MM.1S (cell line): ENCODE measurements at regions not wholly inside any gene's neighbourhood (a gene's known extent, or its start where the extent isn't known, plus 50 kb on each side); places are given as distances from the start of the nearest gene placed in this dataset.

ENCODE experiments used
- DNase-seq: peaks from one replicate; pipeline ENCODE4 v3.0.0-alpha.2; 2015
- H2AFZ ChIP-seq: fragments of 300-600 bp; sonication (generic); 2 replicates; pipeline ENCODE4 v1.6.0; 2016; ENCODE audit warnings: antibody characterized with exemption, low read length
- H3F3A ChIP-seq: fragments of 300-600 bp; sonication (generic); 2 replicates; pipeline ENCODE4 v1.6.1; 2016; ENCODE audit warnings: mild to moderate bottlenecking, antibody characterized with exemption, low read length, moderate library complexity, mixed read lengths; ENCODE audit not compliant: insufficient read depth
- H3K27ac ChIP-seq: fragments of 300-600 bp; sonication (generic); 2 replicates; pipeline ENCODE4 v1.5.1; 2016; ENCODE audit warnings: mild to moderate bottlenecking, low read length
- H3K27me3 ChIP-seq: fragments of 300-600 bp; sonication (generic); replicated peaks from 2 replicates; pipeline ENCODE4 v1.6.0; 2016; ENCODE audit warnings: low read length; ENCODE audit not compliant: insufficient read depth
- H3K36me3 ChIP-seq: fragments of 300-600 bp; sonication (generic); replicated peaks from 2 replicates; pipeline ENCODE4 v1.6.1; 2016; ENCODE audit warnings: mild to moderate bottlenecking, low read length, mixed read lengths; ENCODE audit not compliant: insufficient read depth
- H3K4me1 ChIP-seq: fragments of 300-600 bp; sonication (generic); 2 replicates; pipeline ENCODE4 v1.6.1; 2016; ENCODE audit warnings: low read length, mixed read lengths
- H3K4me2 ChIP-seq: fragments of 300-600 bp; sonication (generic); 2 replicates; pipeline ENCODE4 v1.6.0; 2016; ENCODE audit warnings: low read depth, low read length
- H3K4me3 ChIP-seq: fragments of 300-600 bp; sonication (generic); 2 replicates; pipeline ENCODE4 v1.5.1; 2016; ENCODE audit warnings: low read length, mixed read lengths
- H3K79me2 ChIP-seq: fragments of 300-600 bp; sonication (generic); 2 replicates; pipeline ENCODE4 v1.6.1; 2016; ENCODE audit warnings: mixed run types, low read length, mixed read lengths
- H3K9ac ChIP-seq: fragments of 300-600 bp; sonication (generic); 2 replicates; pipeline ENCODE4 v1.6.1; 2016; ENCODE audit warnings: low read length, mixed read lengths
- H3K9me2 ChIP-seq: fragments of 300-600 bp; sonication (generic); replicated peaks from 2 replicates; pipeline ENCODE4 v1.6.1; 2016; ENCODE audit warnings: mild to moderate bottlenecking, low read length, mixed read lengths; ENCODE audit not compliant: insufficient read depth
- H3K9me3 ChIP-seq: fragments of 300-600 bp; sonication (generic); replicated peaks from 2 replicates; pipeline ENCODE4 v1.6.1; 2016; ENCODE audit warnings: mild to moderate bottlenecking, low read length, mixed read lengths; ENCODE audit not compliant: insufficient read depth
- H4K20me1 ChIP-seq: fragments of 300-600 bp; sonication (generic); 2 replicates; pipeline ENCODE4 v1.6.1; 2016; ENCODE audit warnings: mild to moderate bottlenecking, low read length, moderate library complexity, mixed read lengths; ENCODE audit not compliant: insufficient read depth
- CTCF ChIP-seq: fragments of 300-600 bp; sonication (generic); IDR thresholded peaks from 2 replicates; pipeline ENCODE4 v1.5.1; 2016; ENCODE audit warnings: antibody characterized with exemption, low read length, mixed read lengths
- EZH2 ChIP-seq: fragments of 300-600 bp; sonication (generic); optimal IDR thresholded peaks from 2 replicates; pipeline ENCODE3; 2017; ENCODE audit warnings: low read depth, mild to moderate bottlenecking, antibody characterized with exemption, low read length, mixed read lengths
- EZH2phosphoT487 ChIP-seq: fragments of 300-600 bp; sonication (generic); IDR thresholded peaks from 2 replicates; pipeline ENCODE4 v1.6.1; 2018; ENCODE audit warnings: antibody characterized with exemption, low read length

GRCh38 chr4:17301869-17302268 is 210.0 kb downstream of the QDPR start:
- Histone ChIP-seq H3K4me2 (no peak overlapping the region), H3K36me3 (no peaks in the 10 kb centered on the region), H2AFZ (no peak overlapping the region), H3K9ac (no peak overlapping the region), H4K20me1 (no peaks in the 10 kb centered on the region), H3K27ac (no peak overlapping the region), H3K4me3 (no peak overlapping the region), H3K4me1 (no peaks in the 10 kb centered on the region), H3F3A (no peaks in the 10 kb centered on the region), H3K27me3 (no peaks in the 10 kb centered on the region), H3K9me3 (no peaks in the 10 kb centered on the region), H3K79me2 (no peaks in the 10 kb centered on the region), H3K9me2 (no peaks in the 10 kb centered on the region)
- TF ChIP-seq CTCF (no peak), EZH2 (no peak), EZH2phosphoT487 (no peak)
- no peak for DNase-seq

- no peak for TF ChIP-seq EZH2phosphoT487
- no peak for TF ChIP-seq EZH2
- TF ChIP-seq CTCF = no peak
- no peaks in the 10 kb centered on the region for H3K27me3 ChIP-seq
- H3F3A ChIP-seq = no peaks in the 10 kb centered on the region
- no peak for DNase-seq
- no peaks in the 10 kb centered on the region for H3K9me2 ChIP-seq
- no peak overlapping the region for H3K4me3 ChIP-seq
- H3K36me3 ChIP-seq = no peaks in the 10 kb centered on the region
- H3K9me3 ChIP-seq = no peaks in the 10 kb centered on the region
- H3K79me2 ChIP-seq = no peaks in the 10 kb centered on the region
- H3K27ac ChIP-seq = no peak overlapping the region
- H3K9ac ChIP-seq = no peak overlapping the region
- H4K20me1 ChIP-seq = no peaks in the 10 kb centered on the region
- H2AFZ ChIP-seq = no peak overlapping the region
- H3K4me1 ChIP-seq = no peaks in the 10 kb centered on the region
- no peak overlapping the region for H3K4me2 ChIP-seq
Measured at GRCh38 chr4:17301266-17301665, 210.6 kb downstream of the QDPR start.

- no peak overlapping the region for H2AFZ ChIP-seq
- H3K79me2 ChIP-seq = no peaks in the 10 kb centered on the region
- TF ChIP-seq CTCF (no peak), EZH2 (no peak), EZH2phosphoT487 (no peak)
- no peaks in the 10 kb centered on the region for H3K27me3 ChIP-seq
- no peaks in the 10 kb centered on the region for H3K9me3 ChIP-seq
- no peak overlapping the region for H3K4me2 ChIP-seq
- H3K4me3 ChIP-seq = no peak overlapping the region
- H3F3A ChIP-seq = no peaks in the 10 kb centered on the region
- no peak for DNase-seq
- H3K27ac ChIP-seq = no peak overlapping the region
- no peak overlapping the region for H3K9ac ChIP-seq
- H4K20me1 ChIP-seq = no peaks in the 10 kb centered on the region
- H3K36me3 ChIP-seq = no peaks in the 10 kb centered on the region
- no peaks in the 10 kb centered on the region for H3K4me1 ChIP-seq
- no peaks in the 10 kb centered on the region for H3K9me2 ChIP-seq
Measured at GRCh38 chr4:17296921-17297890, 214.7 kb downstream of the QDPR start.
